ENCODE measurements at regions not wholly inside any gene's neighbourhood (a gene's known extent, or its start where the extent isn't known, plus 50 kb on each side); places are given as distances from the start of the nearest gene placed in this dataset.

- no peak overlapping the region for H3K4me3 ChIP-seq (ENCODE audit: low read length in 3 of 3)
- no peak overlapping the region for H3K27ac ChIP-seq (ENCODE audit: low read depth, low read length)
- peak overlapping the region in 1 of 3 donors; percentile 11 for H3K9ac ChIP-seq (ENCODE audit: low read depth in 1 of 3, low read length in 3 of 3)
- peaks cover 0 to 4% (median 0%) of the 10 kb centered on the region in 3 donors for H3K4me1 ChIP-seq (ENCODE audit: control insufficient read depth in 3 of 3, insufficient read depth in 3 of 3, low read length in 3 of 3)
- no peaks in the 10 kb centered on the region for H3K36me3 ChIP-seq (ENCODE audit: control insufficient read depth in 3 of 3, insufficient read depth in 3 of 3, low read length in 3 of 3)
- no peaks in the 10 kb centered on the region for H3K9me3 ChIP-seq (ENCODE audit: control insufficient read depth in 3 of 3, low read length in 3 of 3)
- no peaks in the 10 kb centered on the region for H3K27me3 ChIP-seq (ENCODE audit: control insufficient read depth in 3 of 3, insufficient read depth in 3 of 3, low read length in 3 of 3)
These were observed 187.1 kb upstream of the IER5L start for GRCh38 chr9:129365196-129365595.

- H3K27me3 ChIP-seq (ENCODE audit: control insufficient read depth in 3 of 3, insufficient read depth in 3 of 3, low read length in 3 of 3) = no peaks in the 10 kb centered on the region
- H3K9ac ChIP-seq (ENCODE audit: low read depth in 1 of 3, low read length in 3 of 3) = no peak overlapping the region
- no peak overlapping the region for H3K27ac ChIP-seq (ENCODE audit: low read depth, low read length)
- H3K4me1 ChIP-seq (ENCODE audit: control insufficient read depth in 3 of 3, insufficient read depth in 3 of 3, low read length in 3 of 3) = peaks cover 0 to 4% (median 0%) of the 10 kb centered on the region in 3 donors
- H3K4me3 ChIP-seq (ENCODE audit: low read length in 3 of 3) = no peak overlapping the region
- H3K9me3 ChIP-seq (ENCODE audit: control insufficient read depth in 3 of 3, low read length in 3 of 3) = no peaks in the 10 kb centered on the region
- no peaks in the 10 kb centered on the region for H3K36me3 ChIP-seq (ENCODE audit: control insufficient read depth in 3 of 3, insufficient read depth in 3 of 3, low read length in 3 of 3)
These were observed 185.3 kb upstream of the IER5L start for GRCh38 chr9:129363216-129363873.

- Histone ChIP-seq H3K36me3 (ENCODE audit: control insufficient read depth in 3 of 3, insufficient read depth in 3 of 3, low read length in 3 of 3) (no peaks in the 10 kb centered on the region), H3K4me1 (ENCODE audit: control insufficient read depth in 3 of 3, insufficient read depth in 3 of 3, low read length in 3 of 3) (peaks cover 0 to 4% (median 0%) of the 10 kb centered on the region in 3 donors), H3K9me3 (ENCODE audit: control insufficient read depth in 3 of 3, low read length in 3 of 3) (no peaks in the 10 kb centered on the region), H3K27ac (ENCODE audit: low read depth, low read length) (no peak overlapping the region), H3K27me3 (ENCODE audit: control insufficient read depth in 3 of 3, insufficient read depth in 3 of 3, low read length in 3 of 3) (no peaks in the 10 kb centered on the region), H3K9ac (ENCODE audit: low read depth in 1 of 3, low read length in 3 of 3) (no peak overlapping the region), H3K4me3 (ENCODE audit: low read length in 3 of 3) (no peak overlapping the region)
These were observed 184.4 kb upstream of the IER5L start for GRCh38 chr9:129362287-129363000.

- H3K27ac ChIP-seq (ENCODE audit: low read depth, low read length) = no peak overlapping the region
- H3K27me3 ChIP-seq (ENCODE audit: control insufficient read depth in 3 of 3, insufficient read depth in 3 of 3, low read length in 3 of 3) = peaks cover 0 to 3% (median 0%) of the 10 kb centered on the region in 3 donors
- H3K36me3 ChIP-seq (ENCODE audit: control insufficient read depth in 3 of 3, insufficient read depth in 3 of 3, low read length in 3 of 3) = no peaks in the 10 kb centered on the region
- no peaks in the 10 kb centered on the region for H3K9me3 ChIP-seq (ENCODE audit: control insufficient read depth in 3 of 3, low read length in 3 of 3)
- no peak overlapping the region for H3K9ac ChIP-seq (ENCODE audit: low read depth in 1 of 3, low read length in 3 of 3)
- H3K4me3 ChIP-seq (ENCODE audit: low read length in 3 of 3) = no peak overlapping the region
- H3K4me1 ChIP-seq (ENCODE audit: control insufficient read depth in 3 of 3, insufficient read depth in 3 of 3, low read length in 3 of 3) = peaks cover 0 to 4% (median 0%) of the 10 kb centered on the region in 3 donors
These were observed 183.1 kb upstream of the IER5L start for GRCh38 chr9:129361196-129361595.

GRCh38 chr9:129359916-129360536 is 182.0 kb upstream of the IER5L start:
- no peak overlapping the region for H3K27ac ChIP-seq (ENCODE audit: low read depth, low read length)
- H3K9me3 ChIP-seq (ENCODE audit: control insufficient read depth in 3 of 3, low read length in 3 of 3) = peaks cover 0 to 4% (median 3%) of the 10 kb centered on the region in 3 donors
- no peak overlapping the region for H3K9ac ChIP-seq (ENCODE audit: low read depth in 1 of 3, low read length in 3 of 3)
- no peak overlapping the region for H3K4me3 ChIP-seq (ENCODE audit: low read length in 3 of 3)
- H3K36me3 ChIP-seq (ENCODE audit: control insufficient read depth in 3 of 3, insufficient read depth in 3 of 3, low read length in 3 of 3) = no peaks in the 10 kb centered on the region
- peaks cover 0 to under 1% (median 0%) of the 10 kb centered on the region in 3 donors for H3K4me1 ChIP-seq (ENCODE audit: control insufficient read depth in 3 of 3, insufficient read depth in 3 of 3, low read length in 3 of 3)
- peaks cover 0 to 3% (median 0%) of the 10 kb centered on the region in 3 donors for H3K27me3 ChIP-seq (ENCODE audit: control insufficient read depth in 3 of 3, insufficient read depth in 3 of 3, low read length in 3 of 3)

- H3K9me3 ChIP-seq (ENCODE audit: control insufficient read depth in 3 of 3, low read length in 3 of 3) = peaks cover 0 to 4% (median 3%) of the 10 kb centered on the region in 3 donors
- no peak overlapping the region for H3K9ac ChIP-seq (ENCODE audit: low read depth in 1 of 3, low read length in 3 of 3)
- H3K4me3 ChIP-seq (ENCODE audit: low read length in 3 of 3) = no peak overlapping the region
- no peak overlapping the region for H3K27ac ChIP-seq (ENCODE audit: low read depth, low read length)
- H3K27me3 ChIP-seq (ENCODE audit: control insufficient read depth in 3 of 3, insufficient read depth in 3 of 3, low read length in 3 of 3) = peaks cover 0 to 3% (median 0%) of the 10 kb centered on the region in 3 donors
- no peaks in the 10 kb centered on the region for H3K36me3 ChIP-seq (ENCODE audit: control insufficient read depth in 3 of 3, insufficient read depth in 3 of 3, low read length in 3 of 3)
- H3K4me1 ChIP-seq (ENCODE audit: control insufficient read depth in 3 of 3, insufficient read depth in 3 of 3, low read length in 3 of 3) = no peaks in the 10 kb centered on the region
These were observed 181.2 kb upstream of the IER5L start for GRCh38 chr9:129359162-129359811.

- no peak overlapping the region for H3K4me3 ChIP-seq (ENCODE audit: low read length in 3 of 3)
- no peak overlapping the region for H3K9ac ChIP-seq (ENCODE audit: low read depth in 1 of 3, low read length in 3 of 3)
- H3K36me3 ChIP-seq (ENCODE audit: control insufficient read depth in 3 of 3, insufficient read depth in 3 of 3, low read length in 3 of 3) = no peaks in the 10 kb centered on the region
- H3K9me3 ChIP-seq (ENCODE audit: control insufficient read depth in 3 of 3, low read length in 3 of 3) = peaks cover 0 to 4% (median 3%) of the 10 kb centered on the region in 3 donors
- H3K27ac ChIP-seq (ENCODE audit: low read depth, low read length) = no peak overlapping the region
- peaks cover 0 to 3% (median 0%) of the 10 kb centered on the region in 3 donors for H3K27me3 ChIP-seq (ENCODE audit: control insufficient read depth in 3 of 3, insufficient read depth in 3 of 3, low read length in 3 of 3)
- peaks cover 2 to 3% (median 2%) of the 10 kb centered on the region in 3 donors for H3K4me1 ChIP-seq (ENCODE audit: control insufficient read depth in 3 of 3, insufficient read depth in 3 of 3, low read length in 3 of 3)
These were observed 180.6 kb upstream of the IER5L start for GRCh38 chr9:129358621-129359154.

GRCh38 chr9:129357773-129358245 is 179.7 kb upstream of the IER5L start:
- Histone ChIP-seq H3K27ac (ENCODE audit: low read depth, low read length) (no peak overlapping the region), H3K4me3 (ENCODE audit: low read length in 3 of 3) (no peak overlapping the region), H3K36me3 (ENCODE audit: control insufficient read depth in 3 of 3, insufficient read depth in 3 of 3, low read length in 3 of 3) (no peaks in the 10 kb centered on the region), H3K27me3 (ENCODE audit: control insufficient read depth in 3 of 3, insufficient read depth in 3 of 3, low read length in 3 of 3) (peaks cover 0 to 5% (median 0%) of the 10 kb centered on the region in 3 donors), H3K9ac (ENCODE audit: low read depth in 1 of 3, low read length in 3 of 3) (no peak overlapping the region), H3K4me1 (ENCODE audit: control insufficient read depth in 3 of 3, insufficient read depth in 3 of 3, low read length in 3 of 3) (peaks cover 7 to 8% (median 8%) of the 10 kb centered on the region in 3 donors), H3K9me3 (ENCODE audit: control insufficient read depth in 3 of 3, low read length in 3 of 3) (peaks cover 0 to 4% (median 3%) of the 10 kb centered on the region in 3 donors)

- peaks cover 3 to 10% (median 5%) of the 10 kb centered on the region in 3 donors for H3K27me3 ChIP-seq (ENCODE audit: control insufficient read depth in 3 of 3, insufficient read depth in 3 of 3, low read length in 3 of 3)
- no peaks in the 10 kb centered on the region for H3K36me3 ChIP-seq (ENCODE audit: control insufficient read depth in 3 of 3, insufficient read depth in 3 of 3, low read length in 3 of 3)
- H3K4me1 ChIP-seq (ENCODE audit: control insufficient read depth in 3 of 3, insufficient read depth in 3 of 3, low read length in 3 of 3) = peaks cover 7 to 13% (median 11%) of the 10 kb centered on the region in 3 donors
- H3K27ac ChIP-seq (ENCODE audit: low read depth, low read length) = no peak overlapping the region
- H3K4me3 ChIP-seq (ENCODE audit: low read length in 3 of 3) = no peak overlapping the region
- H3K9me3 ChIP-seq (ENCODE audit: control insufficient read depth in 3 of 3, low read length in 3 of 3) = peaks cover 0 to 4% (median 3%) of the 10 kb centered on the region in 3 donors
- no peak overlapping the region for H3K9ac ChIP-seq (ENCODE audit: low read depth in 1 of 3, low read length in 3 of 3)
These were observed 179.1 kb upstream of the IER5L start for GRCh38 chr9:129356871-129357772.

Data from skeletal muscle tissue (tissue), 3 donors.